Omental fat pad (tissue), 3 donors: ENCODE measurements at regions not wholly inside any gene's neighbourhood (a gene's known extent, or its start where the extent isn't known, plus 50 kb on each side); places are given as distances from the start of the nearest gene placed in this dataset.

Source experiments
- ATAC-seq: fragments of 150-250 bp; one replicate; pipeline ENCODE4 v1.9.1; 2016; ENCODE audit warnings: mild to moderate bottlenecking, moderate library complexity; ENCODE audit not compliant: low FRiP score
- DNase-seq: peaks from one replicate; pipeline ENCODE4 v3.0.0-alpha.2; 2019; ENCODE audit warnings: low spot score
- TF ChIP-seq, protein P1 (sequence below), 3 donors: fragments of 450-650 bp; IDR thresholded peaks; one replicate each; pipeline ENCODE4 v1.5.1; 2016 to 2017; ENCODE audit warnings: antibody characterized with exemption in 3 of 3, mild to moderate bottlenecking in 3 of 3, moderate library complexity in 2 of 3

DNA sequence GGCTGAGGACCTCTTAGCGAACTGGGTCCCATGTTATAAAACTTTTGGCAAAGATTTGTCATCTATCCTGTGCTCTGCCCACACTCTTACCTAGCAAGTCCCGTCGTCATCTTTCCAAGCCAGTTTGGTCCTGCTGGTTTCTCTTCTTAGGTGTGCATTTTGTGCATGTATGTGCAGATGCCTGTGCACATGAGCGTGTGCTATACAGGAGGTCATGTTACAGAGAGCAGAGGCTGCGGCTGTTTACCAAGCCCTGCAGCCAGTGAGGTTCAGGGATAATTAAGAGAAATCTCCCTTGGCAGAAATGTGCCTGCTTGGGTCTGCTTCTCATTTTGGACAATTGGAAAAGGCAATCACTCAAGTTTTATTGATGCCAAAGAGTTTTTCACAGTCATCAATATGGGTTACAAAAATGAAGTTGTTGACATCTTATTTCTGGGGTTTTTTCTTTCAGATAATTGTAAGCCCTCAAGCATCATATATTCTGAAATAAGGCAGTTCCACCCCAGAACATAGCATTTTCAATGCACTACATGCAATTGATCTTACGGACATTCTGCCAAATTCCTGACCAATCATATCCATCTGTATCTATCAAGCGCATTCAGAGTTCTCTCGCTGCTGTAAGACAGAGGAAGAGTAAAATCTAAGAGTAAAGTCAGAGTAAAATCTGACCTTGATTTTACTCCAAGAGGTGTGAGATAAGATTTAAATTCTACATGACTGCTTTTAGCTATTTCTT lies 361.4 kb upstream of the ZNF32 start:
- no peak for ATAC-seq
- DNase-seq, result no peak
- TF ChIP-seq, protein P1, sequence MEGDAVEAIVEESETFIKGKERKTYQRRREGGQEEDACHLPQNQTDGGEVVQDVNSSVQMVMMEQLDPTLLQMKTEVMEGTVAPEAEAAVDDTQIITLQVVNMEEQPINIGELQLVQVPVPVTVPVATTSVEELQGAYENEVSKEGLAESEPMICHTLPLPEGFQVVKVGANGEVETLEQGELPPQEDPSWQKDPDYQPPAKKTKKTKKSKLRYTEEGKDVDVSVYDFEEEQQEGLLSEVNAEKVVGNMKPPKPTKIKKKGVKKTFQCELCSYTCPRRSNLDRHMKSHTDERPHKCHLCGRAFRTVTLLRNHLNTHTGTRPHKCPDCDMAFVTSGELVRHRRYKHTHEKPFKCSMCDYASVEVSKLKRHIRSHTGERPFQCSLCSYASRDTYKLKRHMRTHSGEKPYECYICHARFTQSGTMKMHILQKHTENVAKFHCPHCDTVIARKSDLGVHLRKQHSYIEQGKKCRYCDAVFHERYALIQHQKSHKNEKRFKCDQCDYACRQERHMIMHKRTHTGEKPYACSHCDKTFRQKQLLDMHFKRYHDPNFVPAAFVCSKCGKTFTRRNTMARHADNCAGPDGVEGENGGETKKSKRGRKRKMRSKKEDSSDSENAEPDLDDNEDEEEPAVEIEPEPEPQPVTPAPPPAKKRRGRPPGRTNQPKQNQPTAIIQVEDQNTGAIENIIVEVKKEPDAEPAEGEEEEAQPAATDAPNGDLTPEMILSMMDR (IDR thresholded peaks at IDR 0.05), result no peak

DNA sequence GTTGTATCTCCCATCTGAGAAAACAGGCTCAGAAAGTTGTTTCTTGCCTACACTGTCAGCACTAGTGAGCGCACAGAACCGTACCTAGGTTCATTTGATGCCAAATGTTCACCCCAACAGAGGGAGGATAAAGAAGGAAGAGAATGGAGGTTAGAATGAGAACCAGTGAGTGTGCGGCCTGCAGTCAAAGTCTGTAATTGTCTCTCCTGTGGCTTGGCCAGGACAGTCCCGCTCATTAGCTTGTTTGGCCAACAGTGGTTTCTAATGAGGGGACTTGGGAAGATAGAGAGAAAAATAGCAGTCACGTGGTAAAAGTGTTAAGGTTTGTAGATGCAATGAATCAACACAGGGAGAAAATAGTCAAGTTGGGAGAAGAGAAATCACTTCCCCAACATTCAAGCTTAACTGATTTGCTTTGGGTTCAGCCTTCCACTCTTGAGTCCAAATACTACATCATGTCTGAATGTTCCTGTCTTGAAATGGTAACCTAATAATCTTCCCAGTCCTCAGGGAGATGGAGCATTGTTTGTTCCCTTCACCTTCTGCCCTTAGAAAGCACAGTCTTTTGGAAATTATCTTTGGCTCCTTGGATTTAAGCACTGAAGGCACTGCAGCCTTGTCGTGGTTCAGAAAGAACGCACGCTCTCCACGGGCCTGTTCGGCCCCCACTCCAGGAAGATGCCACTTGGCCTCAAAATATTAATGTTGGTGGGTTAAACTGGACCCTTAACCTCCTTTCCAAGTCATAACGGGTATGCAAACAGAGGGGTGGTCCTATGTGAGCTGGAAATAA lies 360.4 kb upstream of the ZNF32 start:
- DNase-seq (no peak), ATAC-seq (no peak)
- TF ChIP-seq, protein P1 (IDR thresholded peaks at IDR 0.05), result no peak

DNA sequence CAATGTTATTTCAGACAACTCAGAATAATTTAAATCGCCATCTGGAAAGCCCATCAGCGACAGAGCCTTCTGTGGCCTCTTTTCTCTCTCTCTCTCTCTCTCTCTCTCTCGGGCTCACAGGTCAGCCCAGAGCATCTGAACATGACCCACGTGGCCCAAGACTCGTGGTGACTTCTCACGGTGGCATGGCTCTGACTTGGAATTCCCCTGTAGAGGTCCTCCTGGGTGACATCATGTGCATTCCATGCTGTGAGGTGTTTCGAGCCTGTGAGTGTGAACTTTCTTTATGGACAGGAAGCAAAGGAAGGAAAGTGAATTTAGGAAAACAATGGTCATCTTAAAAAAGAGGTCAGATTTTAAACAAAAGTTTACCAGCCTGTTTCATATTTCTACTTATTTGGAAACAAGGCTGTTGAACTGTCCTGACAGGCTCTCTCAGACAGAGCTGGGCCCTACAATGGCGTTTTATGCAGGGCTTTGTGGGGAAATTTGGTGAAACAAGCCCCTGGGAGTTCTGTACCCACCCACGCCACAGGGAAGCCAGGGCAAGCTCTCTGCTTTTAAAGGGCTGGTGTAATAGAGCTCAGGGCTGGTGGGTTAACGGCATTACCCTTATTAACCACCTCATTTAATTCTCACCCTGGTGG lies 359.7 kb upstream of the ZNF32 start:
- DNase-seq (no peak), ATAC-seq (no peak)
- TF ChIP-seq, protein P1 (IDR thresholded peaks at IDR 0.05), result no peak

DNA sequence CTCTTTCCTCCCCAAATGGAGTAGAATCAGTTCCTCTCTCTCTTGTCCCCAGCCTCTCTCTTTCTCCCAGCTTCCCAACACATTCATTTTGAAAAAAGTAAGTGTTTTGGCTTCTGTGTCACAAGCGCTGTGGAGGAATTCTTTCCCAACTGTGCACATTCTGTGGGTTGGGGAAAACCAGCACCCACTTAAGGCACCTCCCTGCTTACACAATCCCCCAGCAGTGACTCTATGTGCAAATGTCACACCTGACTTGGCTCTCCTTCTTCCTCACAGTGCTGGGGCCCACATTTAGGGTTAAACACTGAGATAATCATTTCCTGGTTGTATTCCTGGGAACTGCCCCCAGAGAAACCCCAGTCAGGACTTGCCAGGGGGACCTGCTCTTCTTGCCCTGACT lies 358.1 kb upstream of the ZNF32 start:
- TF ChIP-seq, protein P1 (IDR thresholded peaks at IDR 0.05), result no peak
- DNase-seq, result no peak
- no peak for ATAC-seq

DNA sequence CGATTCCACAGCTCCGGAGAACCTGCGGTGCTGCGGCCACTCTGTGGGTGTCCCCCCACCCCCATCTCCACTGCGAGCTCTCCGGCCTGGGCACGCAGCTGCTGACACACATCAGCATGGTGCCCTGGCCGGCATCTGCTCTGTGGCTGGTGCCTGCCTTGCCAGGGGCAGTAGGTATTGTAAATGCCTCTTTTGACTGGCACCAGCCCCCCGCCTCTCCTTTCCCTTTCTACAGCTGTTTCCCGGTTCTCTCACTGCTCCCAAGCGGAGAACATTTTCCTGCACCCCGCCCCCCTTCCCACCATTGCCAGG lies 357.1 kb upstream of the ZNF32 start:
- TF ChIP-seq, protein P1 (IDR thresholded peaks at IDR 0.05), result no peak
- no peak for DNase-seq
- ATAC-seq, result no peak

DNA sequence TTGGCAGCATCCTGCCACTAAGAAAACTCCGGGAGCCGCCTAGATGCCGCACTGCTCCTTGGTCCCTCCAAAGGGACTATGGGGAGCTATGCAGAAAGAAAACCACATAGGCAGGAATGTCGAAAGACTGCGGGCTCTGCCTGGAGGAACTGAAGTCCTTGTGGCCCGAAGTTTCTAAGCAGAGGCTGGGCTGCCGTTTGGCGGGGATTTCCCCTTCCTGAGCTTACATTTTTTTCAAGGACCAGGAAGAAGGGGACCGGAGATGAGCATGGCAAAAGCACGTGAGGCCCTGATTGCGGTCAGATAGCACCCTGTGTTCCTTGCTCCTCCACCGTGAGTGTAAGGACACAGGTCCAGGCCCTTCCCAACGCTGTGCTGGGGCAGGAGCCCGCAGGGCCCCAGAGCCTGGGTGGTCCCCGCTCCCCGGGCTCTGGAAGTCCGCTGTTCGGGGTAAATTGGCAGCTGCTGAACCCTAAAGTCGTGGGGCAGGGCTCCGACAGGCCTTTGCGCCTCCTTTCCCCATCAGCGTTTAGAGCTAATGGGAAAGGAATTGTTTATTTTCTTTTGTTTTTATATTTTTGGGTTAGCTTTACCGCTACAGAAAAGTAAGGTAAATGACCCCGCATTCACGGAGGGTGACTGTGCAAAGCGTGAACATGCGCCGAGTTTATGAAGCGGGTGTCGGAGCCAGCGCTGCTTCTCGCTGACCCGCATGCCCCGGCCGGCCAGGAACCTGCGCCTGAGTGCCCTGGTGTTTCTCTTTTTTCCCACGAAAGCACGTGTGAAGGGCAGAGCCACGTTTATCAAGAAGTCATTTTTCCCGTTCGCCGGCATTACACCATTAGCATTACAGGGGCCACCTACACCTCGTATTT lies 356.5 kb upstream of the ZNF32 start:
- TF ChIP-seq, protein P1 (IDR thresholded peaks at IDR 0.05), result no peak
- DNase-seq, result no peak
- no peak for ATAC-seq
